ENCODE measurements at regions not wholly inside any gene's neighbourhood (a gene's known extent, or its start where the extent isn't known, plus 50 kb on each side); places are given as distances from the start of the nearest gene placed in this dataset.

GRCh38 chr13:111554539-111555267 lies 234.3 kb downstream of the TEX29 start:
- Histone ChIP-seq H3K27ac (ENCODE audit: low read length) (no peak overlapping the region), H4K20me1 (ENCODE audit: insufficient read depth) (no peaks in the 10 kb centered on the region)
- TF ChIP-seq, protein P1, sequence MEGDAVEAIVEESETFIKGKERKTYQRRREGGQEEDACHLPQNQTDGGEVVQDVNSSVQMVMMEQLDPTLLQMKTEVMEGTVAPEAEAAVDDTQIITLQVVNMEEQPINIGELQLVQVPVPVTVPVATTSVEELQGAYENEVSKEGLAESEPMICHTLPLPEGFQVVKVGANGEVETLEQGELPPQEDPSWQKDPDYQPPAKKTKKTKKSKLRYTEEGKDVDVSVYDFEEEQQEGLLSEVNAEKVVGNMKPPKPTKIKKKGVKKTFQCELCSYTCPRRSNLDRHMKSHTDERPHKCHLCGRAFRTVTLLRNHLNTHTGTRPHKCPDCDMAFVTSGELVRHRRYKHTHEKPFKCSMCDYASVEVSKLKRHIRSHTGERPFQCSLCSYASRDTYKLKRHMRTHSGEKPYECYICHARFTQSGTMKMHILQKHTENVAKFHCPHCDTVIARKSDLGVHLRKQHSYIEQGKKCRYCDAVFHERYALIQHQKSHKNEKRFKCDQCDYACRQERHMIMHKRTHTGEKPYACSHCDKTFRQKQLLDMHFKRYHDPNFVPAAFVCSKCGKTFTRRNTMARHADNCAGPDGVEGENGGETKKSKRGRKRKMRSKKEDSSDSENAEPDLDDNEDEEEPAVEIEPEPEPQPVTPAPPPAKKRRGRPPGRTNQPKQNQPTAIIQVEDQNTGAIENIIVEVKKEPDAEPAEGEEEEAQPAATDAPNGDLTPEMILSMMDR (IDR thresholded peaks at IDR 0.05; ENCODE audit: poor library complexity, severe bottlenecking) = no peak
- TF ChIP-seq MXI1 (conservative IDR thresholded peaks at IDR 0.05; ENCODE audit: poor library complexity, severe bottlenecking) = no peak

DNA sequence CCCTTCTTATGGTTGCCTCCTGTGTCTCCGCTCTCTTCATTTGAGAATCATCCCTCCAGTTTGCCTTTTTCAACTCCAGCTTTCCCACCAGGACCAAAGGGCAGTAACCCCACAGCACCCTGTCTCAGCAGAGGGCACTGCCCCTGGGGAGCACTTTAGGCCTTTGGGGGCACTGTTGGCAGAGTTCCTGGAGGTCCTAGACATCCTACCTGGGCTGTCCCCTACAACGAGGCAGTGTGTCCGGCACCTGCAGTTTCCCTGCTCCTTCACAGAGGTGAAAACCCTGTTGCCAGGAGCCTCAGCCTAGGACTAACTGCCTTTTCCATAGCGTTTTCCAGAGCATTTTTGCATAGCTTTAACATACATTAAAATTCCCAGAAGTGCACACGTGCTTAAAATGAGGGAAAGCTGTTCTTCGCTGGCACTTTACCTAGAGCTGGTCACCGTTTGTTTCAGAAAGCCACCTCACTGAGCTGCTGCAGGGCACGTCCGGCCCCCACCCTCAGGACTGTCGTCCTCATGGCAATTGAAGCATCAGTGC lies 234.9 kb downstream of the TEX29 start:
- Histone ChIP-seq H3K36me3 (ENCODE audit: insufficient read depth, low read length) (no peaks in the 10 kb centered on the region), H3K27me3 (ENCODE audit: insufficient read depth, low read depth, low read length) (no peaks in the 10 kb centered on the region), H3K4me2 (ENCODE audit: low read length) (no peak overlapping the region), H3K4me3 (ENCODE audit: low read length) (no peak overlapping the region), H3K9ac (ENCODE audit: low read length) (no peak overlapping the region), H3F3A (ENCODE audit: insufficient read depth, low read length, poor library complexity, severe bottlenecking) (no peaks in the 10 kb centered on the region), H3K79me2 (replicated peaks; ENCODE audit: insufficient read depth, low read length) (no peaks in the 10 kb centered on the region), H2AFZ (ENCODE audit: low read depth, low read length) (no peak overlapping the region), H4K20me1 (ENCODE audit: insufficient read depth) (no peaks in the 10 kb centered on the region), H3K9me3 (ENCODE audit: low read length) (no peaks in the 10 kb centered on the region), H3K9me2 (ENCODE audit: insufficient read depth, low read length) (no peaks in the 10 kb centered on the region), H3K27ac (ENCODE audit: low read length) (no peak overlapping the region)
- TF ChIP-seq EZH2 (IDR thresholded peaks at IDR 0.05; ENCODE audit: borderline replicate concordance, insufficient read depth, low read length, poor library complexity, severe bottlenecking) (no peak), TAF1 (IDR thresholded peaks at IDR 0.05; ENCODE audit: low read depth) (no peak), RAD21 (conservative IDR thresholded peaks at IDR 0.05) (no peak), MXI1 (conservative IDR thresholded peaks at IDR 0.05; ENCODE audit: poor library complexity, severe bottlenecking) (no peak), EP300 (conservative IDR thresholded peaks at IDR 0.05; ENCODE audit: poor library complexity, severe bottlenecking) (no peak), REST (IDR thresholded peaks at IDR 0.05; ENCODE audit: borderline replicate concordance) (no peak), POLR2AphosphoS5 (IDR thresholded peaks at IDR 0.05) (no peak), SMC3 (conservative IDR thresholded peaks at IDR 0.05; ENCODE audit: poor library complexity) (no peak)
- TF ChIP-seq, protein P1 (IDR thresholded peaks at IDR 0.05; ENCODE audit: poor library complexity, severe bottlenecking) = no peak

More at GRCh38 chr13:111554539-111555267, 234.3 kb downstream of the TEX29 start:
- Histone ChIP-seq H3K9me3 (ENCODE audit: low read length) (no peaks in the 10 kb centered on the region), H3K79me2 (replicated peaks; ENCODE audit: insufficient read depth, low read length) (no peaks in the 10 kb centered on the region), H2AFZ (ENCODE audit: low read depth, low read length) (no peak overlapping the region), H3K27me3 (ENCODE audit: insufficient read depth, low read depth, low read length) (no peaks in the 10 kb centered on the region), H3F3A (ENCODE audit: insufficient read depth, low read length, poor library complexity, severe bottlenecking) (no peaks in the 10 kb centered on the region), H3K9me2 (ENCODE audit: insufficient read depth, low read length) (no peaks in the 10 kb centered on the region), H3K9ac (ENCODE audit: low read length) (no peak overlapping the region), H3K4me2 (ENCODE audit: low read length) (no peak overlapping the region), H3K36me3 (ENCODE audit: insufficient read depth, low read length) (no peaks in the 10 kb centered on the region), H3K4me3 (ENCODE audit: low read length) (no peak overlapping the region)
